A549 (cell line): ENCODE measurements at regions not wholly inside any gene's neighbourhood (a gene's known extent, or its start where the extent isn't known, plus 50 kb on each side); places are given as distances from the start of the nearest gene placed in this dataset.

Source experiments
- ATAC-seq, 2 experiments: fragments of 200-7000 bp in 1 of 2; fragments of >200 bp in 1 of 2; cut with Nextera tagmentation in 1 of 2; cut with Tn5 transposase in 1 of 2; 3 replicates each; pipeline versions ENCODE4 v1.8.0 to v1.9.1; 2018 to 2020; ENCODE audit warnings: mild to moderate bottlenecking in 1 of 2, moderate library complexity in 1 of 2
- CTCF ChIA-PET: fragments of 300-600 bp; sonication (Branson Sonifier 250); formaldehyde crosslinking; extraction: SDS; loops from one replicate; lab custom pipeline; 2021; ENCODE audit warnings: antibody characterized with exemption, inconsistent platforms; lab: Yijun Ruan, JAX
- POLR2A ChIA-PET: fragments of 350-600 bp; formaldehyde crosslinking; extraction: SDS; loops from one replicate; lab custom pipeline; 2021; ENCODE audit warnings: antibody characterized with exemption, inconsistent platforms; lab: Yijun Ruan, JAX
- DNase-seq, 2 experiments: peaks; one replicate each; pipeline versions ENCODE4 v3.0.0 to v3.0.0-alpha.2; 2011 to 2016; ENCODE audit warnings: low read depth in 1 of 2, low spot score in 1 of 2
- FAIRE-seq: peaks from 2 replicates; lab custom pipeline; 2011; peaks lifted over from hg19 to GRCh38; lab: Jason Lieb, UNC
- H3K27ac ChIP-seq, 2 experiments: fragments of >200 bp; sonication (Bioruptor Twin); formaldehyde crosslinking; 3 replicates each; pipeline ENCODE4 v1.5.1; 2016 to 2017
- H3K4me1 ChIP-seq: fragments of >200 bp; sonication (Bioruptor Twin); formaldehyde crosslinking; 3 replicates; pipeline ENCODE4 v1.6.1; 2016
- H3K4me2 ChIP-seq: fragments of >200 bp; sonication (Bioruptor Twin); formaldehyde crosslinking; 3 replicates; pipeline ENCODE4 v1.6.1; 2016
- H3K4me3 ChIP-seq: fragments of >200 bp; sonication (Bioruptor Twin); formaldehyde crosslinking; 3 replicates; pipeline ENCODE4 v1.5.1; 2016
- H3K9me3 ChIP-seq: fragments of >200 bp; sonication (Bioruptor Twin); formaldehyde crosslinking; 3 replicates; pipeline ENCODE4 v1.6.1; 2016
- BCL3 ChIP-seq: fragments of >200 bp; sonication (Bioruptor Twin); formaldehyde crosslinking; IDR thresholded peaks from 3 replicates; pipeline ENCODE4 v1.6.1; 2016
- CBX2 ChIP-seq: fragments of 200-600 bp; sonication (generic); IDR thresholded peaks from 2 replicates; pipeline ENCODE4 v1.6.1; 2016; ENCODE audit warnings: low read depth, mild to moderate bottlenecking, borderline replicate concordance
- CHD2 ChIP-seq: fragments of 150-350 bp; IDR thresholded peaks from 2 replicates; pipeline ENCODE4 v1.6.1; 2014; ENCODE audit warnings: low read length; ENCODE audit not compliant: partially characterized antibody
- CTCF ChIP-seq: fragments of >200 bp; sonication (Bioruptor Twin); formaldehyde crosslinking; IDR thresholded peaks from 3 replicates; pipeline ENCODE4 v1.5.1; 2016
- EHF ChIP-seq: fragments of 250-450 bp; sonication (Bioruptor Pico); IDR thresholded peaks from 2 replicates; pipeline ENCODE4 v1.5.0; 2020; ENCODE audit warnings: mild to moderate bottlenecking
- EHMT2 ChIP-seq: fragments of 200-600 bp; sonication (generic); IDR thresholded peaks from 2 replicates; pipeline ENCODE4 v1.6.1; 2016; ENCODE audit warnings: antibody characterized with exemption, low read depth, mild to moderate bottlenecking, moderate library complexity
- ELK1 ChIP-seq: fragments of 150-350 bp; IDR thresholded peaks from 2 replicates; pipeline ENCODE4 v1.6.1; 2014; ENCODE audit warnings: low read depth, mild to moderate bottlenecking, low read length
- EP300 ChIP-seq, 2 experiments: fragments of >200 bp; sonication (Bioruptor Twin); formaldehyde crosslinking; IDR thresholded peaks; 2 replicates in 1 of 2; 3 replicates in 1 of 2; pipeline ENCODE4 v1.6.1; 2016 to 2017
- HES2 ChIP-seq: fragments of >200 bp; sonication (Bioruptor Twin); formaldehyde crosslinking; IDR thresholded peaks from 2 replicates; pipeline ENCODE4 v1.6.1; 2016
- HEYL ChIP-seq: fragments of 250-450 bp; sonication (Bioruptor Pico); IDR thresholded peaks from 2 replicates; pipeline ENCODE4 v1.8.0; 2021; ENCODE audit warnings: mild to moderate bottlenecking, moderate library complexity
- JUN ChIP-seq, 2 experiments: fragments of >200 bp; sonication (Bioruptor Twin); formaldehyde crosslinking; IDR thresholded peaks; 2 replicates in 1 of 2; 3 replicates in 1 of 2; pipeline ENCODE4 v1.6.1; 2016 to 2017
- JUNB ChIP-seq: fragments of >200 bp; sonication (Bioruptor Twin); formaldehyde crosslinking; IDR thresholded peaks from 2 replicates; pipeline ENCODE4 v1.6.1; 2016
- MAX ChIP-seq: IDR thresholded peaks from 2 replicates; pipeline ENCODE4 v1.6.1; 2012
- MAZ ChIP-seq: fragments of 150-350 bp; IDR thresholded peaks from 2 replicates; pipeline ENCODE4 v1.6.1; 2014; ENCODE audit warnings: antibody characterized with exemption, low read depth, low read length, borderline replicate concordance
- MYC ChIP-seq: IDR thresholded peaks from 2 replicates; pipeline ENCODE4 v1.6.1; 2012; ENCODE audit warnings: mild to moderate bottlenecking, inconsistent platforms, low read length, improper control_type of control experiment, borderline replicate concordance
- NFE2L2 ChIP-seq: fragments of 150-350 bp; conservative IDR thresholded peaks from 2 replicates; pipeline ENCODE4 v1.6.1; 2014; ENCODE audit warnings: low read length
- NR3C1 ChIP-seq: fragments of >200 bp; sonication (Bioruptor Twin); formaldehyde crosslinking; IDR thresholded peaks from 3 replicates; pipeline ENCODE4 v1.6.1; 2017
- PBX3 ChIP-seq: IDR thresholded peaks from 2 replicates; pipeline ENCODE4 v1.6.1; 2012
- POLR2A ChIP-seq: IDR thresholded peaks from 2 replicates; pipeline ENCODE4 v1.6.1; 2012; ENCODE audit warnings: mild to moderate bottlenecking, low read length
- POLR2AphosphoS2 ChIP-seq: conservative IDR thresholded peaks from 2 replicates; pipeline ENCODE4 v1.6.1; 2012; ENCODE audit warnings: low read length, improper control_type of control experiment, inconsistent platforms
- RAD21 ChIP-seq, 2 experiments: fragments of >200 bp in 1 of 2; sonication (Bioruptor Twin) in 1 of 2; formaldehyde crosslinking in 1 of 2; IDR thresholded peaks in 1 of 2; conservative IDR thresholded peaks in 1 of 2; 2 replicates in 1 of 2; 3 replicates in 1 of 2; pipeline ENCODE4 v1.6.1; 2012 to 2018; ENCODE audit warnings: inconsistent platforms in 1 of 2
- RARB ChIP-seq: fragments of 250-450 bp; sonication (Bioruptor Pico); IDR thresholded peaks from 2 replicates; pipeline ENCODE4 v1.8.0; 2021; ENCODE audit warnings: mild to moderate bottlenecking, moderate library complexity
- RFX5 ChIP-seq: fragments of 450-650 bp; IDR thresholded peaks from 2 replicates; pipeline ENCODE4 v1.7.1; 2014; ENCODE audit warnings: antibody characterized with exemption, mild to moderate bottlenecking, moderate library complexity
- SMC3 ChIP-seq: fragments of >200 bp; sonication (Bioruptor Twin); formaldehyde crosslinking; IDR thresholded peaks from 3 replicates; pipeline ENCODE4 v1.6.1; 2018; ENCODE audit warnings: inconsistent platforms
- TFCP2L1 ChIP-seq: fragments of 250-450 bp; sonication (Bioruptor Pico); IDR thresholded peaks from 2 replicates; pipeline ENCODE4 v1.5.0; 2021; ENCODE audit warnings: mild to moderate bottlenecking
- WGBS: methylation state at CpG from one replicate; pipeline ENCODE4 v1.1.6; 2017; ENCODE audit errors: missing lambda C conversion rate; 5-methylcytosine and 5-hydroxymethylcytosine counted together

- no peak for FAIRE-seq
- 7% methylated on average over 3 of the region's 3 CpGs for WGBS
- Histone ChIP-seq H3K9me3 (no peaks in the 10 kb centered on the region), H3K4me2 (no peak overlapping the region), H3K4me3 (no peak overlapping the region), H3K27ac (no peak overlapping the region), H3K4me1 (no peaks in the 10 kb centered on the region)
- TF ChIP-seq EHMT2, result no peak
- TF ChIP-seq MAX, result no peak
- no peak for TF ChIP-seq JUN (IDR thresholded peaks at IDR 0.05)
- no peak for TF ChIP-seq EP300 (IDR thresholded peaks at IDR 0.05)
- TF ChIP-seq ELK1, result no peak
- no peak for TF ChIP-seq CHD2
- TF ChIP-seq MYC, result no peak
- TF ChIP-seq NFE2L2, result no peak
- TF ChIP-seq HEYL (CRISPR knock-in tag), result no peak
- TF ChIP-seq POLR2A, result no peak
- TF ChIP-seq JUNB, result no peak
- TF ChIP-seq POLR2AphosphoS2, result no peak
- no peak for TF ChIP-seq CTCF
- no peak for TF ChIP-seq NR3C1
- no peak for TF ChIP-seq SMC3
- no peak for TF ChIP-seq MAZ
- CTCF ChIA-PET, result no interaction called here
- POLR2A ChIA-PET, result no interaction called here
- ATAC-seq, result no peak
- DNase-seq, result no peak
Measured at GRCh38 chr7:110076194-110076593, 1014.7 kb upstream of the LRRN3 start.

- no peak for ATAC-seq
- H3K4me2 ChIP-seq, result no peak overlapping the region
- H3K9me3 ChIP-seq, result no peaks in the 10 kb centered on the region
- no peak overlapping the region for H3K4me3 ChIP-seq
- no peak overlapping the region for H3K27ac ChIP-seq
- 40% methylated on average over 5 of the region's 5 CpGs for WGBS
- POLR2A ChIA-PET, result no interaction called here
- no peak for FAIRE-seq
- CTCF ChIA-PET, result no interaction called here
- DNase-seq, result no peak
- TF ChIP-seq BCL3 (no peak), RARB (CRISPR knock-in tag) (no peak), RAD21 (conservative IDR thresholded peaks at IDR 0.05 in 1 of 2, IDR thresholded peaks at IDR 0.05 in 1 of 2) (no peak), PBX3 (no peak), TFCP2L1 (CRISPR knock-in tag) (no peak), HES2 (no peak), MAX (no peak), CBX2 (no peak), RFX5 (no peak), EHF (no peak), MYC (no peak), EP300 (IDR thresholded peaks at IDR 0.05) (no peak), NFE2L2 (no peak)
- H3K4me1 ChIP-seq, result no peaks in the 10 kb centered on the region
Measured at GRCh38 chr7:110084181-110084807, 1006.6 kb upstream of the LRRN3 start.
